ENCODE measurements at regions not wholly inside any gene's neighbourhood (a gene's known extent, or its start where the extent isn't known, plus 50 kb on each side); places are given as distances from the start of the nearest gene placed in this dataset.

GRCh38 chr2:43104763-43105162 is 121.6 kb downstream of the ZFP36L2 start:
- no peak for DNase-seq

GRCh38 chr2:43104106-43104505 is 122.3 kb downstream of the ZFP36L2 start:
- no peak for DNase-seq

- DNase-seq: no peak
Observed at GRCh38 chr2:43103093-43103404, 123.4 kb downstream of the ZFP36L2 start.

GRCh38 chr2:43102366-43103092 is 123.9 kb downstream of the ZFP36L2 start:
- DNase-seq: no peak

GRCh38 chr2:43101751-43102150 is 124.7 kb downstream of the ZFP36L2 start:
- DNase-seq: no peak

- no peak for DNase-seq
Observed at GRCh38 chr2:43100883-43101662, 125.3 kb downstream of the ZFP36L2 start.

- DNase-seq: no peak
Observed at GRCh38 chr2:43100362-43100882, 126.0 kb downstream of the ZFP36L2 start.

GRCh38 chr2:43099797-43100196 is 126.6 kb downstream of the ZFP36L2 start:
- no peak for DNase-seq

- DNase-seq: no peak
Observed at GRCh38 chr2:43098539-43098938, 127.9 kb downstream of the ZFP36L2 start.

- DNase-seq: no peak
Observed at GRCh38 chr2:43097644-43098408, 128.6 kb downstream of the ZFP36L2 start.

GRCh38 chr2:43095533-43096295 is 130.7 kb downstream of the ZFP36L2 start:
- DNase-seq: no peak

- no peak for DNase-seq
Observed at GRCh38 chr2:43092520-43093179, 133.8 kb downstream of the ZFP36L2 start.

- DNase-seq: no peak
Observed at GRCh38 chr2:43090317-43090716, 136.1 kb downstream of the ZFP36L2 start.

- DNase-seq: no peak
Observed at GRCh38 chr2:43088143-43089073, 138.0 kb downstream of the ZFP36L2 start.

- DNase-seq: no peak
Observed at GRCh38 chr2:43087413-43087812, 139.0 kb downstream of the ZFP36L2 start.

- no peak for DNase-seq
Observed at GRCh38 chr2:43086451-43087221, 139.8 kb downstream of the ZFP36L2 start.

- no peak for DNase-seq
Observed at GRCh38 chr2:43085929-43086328, 140.5 kb downstream of the ZFP36L2 start.

- DNase-seq: no peak
Observed at GRCh38 chr2:43085505-43085904, 140.9 kb downstream of the ZFP36L2 start.

GRCh38 chr2:43084699-43085091 is 141.7 kb downstream of the ZFP36L2 start:
- no peak for DNase-seq
